Heart left ventricle (tissue), 16 donors: ENCODE measurements at regions not wholly inside any gene's neighbourhood (a gene's known extent, or its start where the extent isn't known, plus 50 kb on each side); places are given as distances from the start of the nearest gene placed in this dataset.

ENCODE experiments used
- ATAC-seq, 4 donors: fragments of 200-7000 bp; cut with Tn5 transposase; one replicate each; pipeline ENCODE4 v1.9.1; 2020 to 2022; ENCODE audit warnings: moderate library complexity in 4 of 4, mild to moderate bottlenecking in 3 of 4, moderate number of reproducible peaks in 1 of 4
- DNase-seq, 5 donors: peaks; one replicate each; pipeline ENCODE4 v3.0.0-alpha.2; 2020
- H3K27ac ChIP-seq, 12 donors: fragments of 200-600 bp; sonication (generic) in 4 of 12; one replicate each; pipeline versions ENCODE4 v1.5.0 to v1.8.0; 2016 to 2022; ENCODE audit warnings: mild to moderate bottlenecking in 2 of 12
- H3K27me3 ChIP-seq, 9 donors: fragments of 200-600 bp; sonication (generic) in 2 of 9; one replicate each; pipeline versions ENCODE4 v1.5.1 to v1.8.0; 2016 to 2022; ENCODE audit warnings: mild to moderate bottlenecking in 3 of 9
- H3K36me3 ChIP-seq, 9 donors: fragments of 200-600 bp; sonication (generic) in 2 of 9; one replicate each; pipeline versions ENCODE4 v1.5.0 to v1.8.0; 2018 to 2022; ENCODE audit warnings: mild to moderate bottlenecking in 2 of 9
- H3K4me1 ChIP-seq, 12 donors: fragments of 200-600 bp; sonication (generic) in 4 of 12; one replicate each; pipeline versions ENCODE4 v1.5.0 to v1.8.0; 2016 to 2022; ENCODE audit warnings: mild to moderate bottlenecking in 3 of 12
- H3K4me3 ChIP-seq, 12 donors: fragments of 200-600 bp; sonication (generic) in 4 of 12; one replicate each; pipeline versions ENCODE4 v1.5.0 to v1.8.0; 2017 to 2022; ENCODE audit warnings: mild to moderate bottlenecking in 9 of 12, moderate library complexity in 4 of 12
- H3K9me3 ChIP-seq, 12 donors: fragments of 200-600 bp; sonication (generic) in 4 of 12; one replicate each; pipeline versions ENCODE4 v1.5.0 to v1.8.0; 2016 to 2022; ENCODE audit warnings: mild to moderate bottlenecking in 1 of 12
- POLR2A ChIP-seq, 2 donors: fragments of 450-650 bp; IDR thresholded peaks; one replicate each; pipeline ENCODE4 v1.6.1; 2017; ENCODE audit warnings: antibody characterized with exemption in 2 of 2, mild to moderate bottlenecking in 2 of 2, moderate library complexity in 2 of 2
- WGBS, 4 donors: extraction: QIAGEN DNeasy Blood & Tissue Kit in 2 of 4; methylation state at CpG; one replicate each; pipeline versions ENCODE4 v1.1.5 to v1.1.7; 2013 to 2018; 5-methylcytosine and 5-hydroxymethylcytosine counted together
- intact Hi-C, 10 donors: fragments of 100-400 bp; cut with DNase I; formaldehyde crosslinking; loops; one replicate each; pipeline versions ENCODE4 v1.11.1 to v1.14.2; 2022
- TF ChIP-seq, protein P1 (sequence below), 12 donors: fragments of 200-600 bp; sonication (generic) in 4 of 12; IDR thresholded peaks; one replicate each; pipeline versions ENCODE4 v1.5.0 to v1.8.0; 2018 to 2022; ENCODE audit warnings: antibody characterized with exemption in 12 of 12, mild to moderate bottlenecking in 5 of 12
- donor health status: ischemic (EF 13 %, LVEDD 7.1; RV severe dilation, severe dysfunction).
- donor health status: healthy with polysubstance abuse.
- donor health status: DM: no; HTN: yes; CAD: no.
- donor health status: DM: no; HTN: no; CAD: no.
- donor health status: ischemic (EF 25% LVEDD 6.9; RV normal size, moderate dysfunction).
- donor health status: ischemic (EF 25% LVEDD 5.7; RV mildly dilated, moderate dysfunction).
- donor health status: healthy.
- donor health status: DM: yes; HTN: yes; CAD: no.
- donor health status: ischemic (EF 35%, LVEDD 5.7; RV mildly dilated, moderate dysfunction).
- donor health status: nonischemic (EF 11% LVEDD 7.7; RV severe dilation, severe dysfunction).
- donor health status: DM: yes; HTN: yes; CAD: no.
- donor health status: PGD.
- donor health status: ischemic (EF 29% LVEDD 5.4; RV normal size, mild dysfunction).
- donor health status: nonischemic (EF 23%, LVEDD 6.1; RV moderate dilation, normal function).

DNA sequence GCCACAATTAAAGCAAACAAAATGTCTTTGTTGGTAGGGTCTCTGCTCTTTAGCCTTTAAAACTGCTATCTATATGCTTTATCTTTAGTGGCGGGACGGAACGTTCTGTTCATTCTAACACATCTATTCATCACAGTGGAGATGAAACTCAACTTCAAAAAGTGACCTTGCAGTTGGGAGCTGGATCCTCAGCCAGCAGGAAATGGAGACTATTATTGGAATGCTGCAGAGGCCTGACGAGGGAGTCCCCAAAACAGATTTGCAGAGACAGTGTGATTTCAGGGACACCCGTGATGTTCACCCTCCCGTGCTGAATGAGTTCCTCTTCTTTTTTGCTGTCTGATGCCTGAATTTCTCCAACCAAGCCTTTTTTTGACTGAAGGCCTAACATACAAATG is 306.0 kb upstream of the SHH start:
- no peak overlapping the region for H3K27ac ChIP-seq
- no peaks in the 10 kb centered on the region for H3K36me3 ChIP-seq
- no peaks in the 10 kb centered on the region for H3K27me3 ChIP-seq
- no peak for ATAC-seq
- H3K4me1 ChIP-seq, result no peaks in the 10 kb centered on the region
- 61 to 72% (median 64%) methylated on average over 6 of the region's 6 CpGs for WGBS, 4 donors
- DNase-seq, result no peak
- H3K9me3 ChIP-seq, result no peaks in the 10 kb centered on the region
- no peak for TF ChIP-seq POLR2A (IDR thresholded peaks at IDR 0.05)
- TF ChIP-seq, protein P1, sequence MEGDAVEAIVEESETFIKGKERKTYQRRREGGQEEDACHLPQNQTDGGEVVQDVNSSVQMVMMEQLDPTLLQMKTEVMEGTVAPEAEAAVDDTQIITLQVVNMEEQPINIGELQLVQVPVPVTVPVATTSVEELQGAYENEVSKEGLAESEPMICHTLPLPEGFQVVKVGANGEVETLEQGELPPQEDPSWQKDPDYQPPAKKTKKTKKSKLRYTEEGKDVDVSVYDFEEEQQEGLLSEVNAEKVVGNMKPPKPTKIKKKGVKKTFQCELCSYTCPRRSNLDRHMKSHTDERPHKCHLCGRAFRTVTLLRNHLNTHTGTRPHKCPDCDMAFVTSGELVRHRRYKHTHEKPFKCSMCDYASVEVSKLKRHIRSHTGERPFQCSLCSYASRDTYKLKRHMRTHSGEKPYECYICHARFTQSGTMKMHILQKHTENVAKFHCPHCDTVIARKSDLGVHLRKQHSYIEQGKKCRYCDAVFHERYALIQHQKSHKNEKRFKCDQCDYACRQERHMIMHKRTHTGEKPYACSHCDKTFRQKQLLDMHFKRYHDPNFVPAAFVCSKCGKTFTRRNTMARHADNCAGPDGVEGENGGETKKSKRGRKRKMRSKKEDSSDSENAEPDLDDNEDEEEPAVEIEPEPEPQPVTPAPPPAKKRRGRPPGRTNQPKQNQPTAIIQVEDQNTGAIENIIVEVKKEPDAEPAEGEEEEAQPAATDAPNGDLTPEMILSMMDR (IDR thresholded peaks at IDR 0.05), result no peak
- intact Hi-C loops, result no loop called here
- no peak overlapping the region for H3K4me3 ChIP-seq

- no peak for TF ChIP-seq POLR2A (IDR thresholded peaks at IDR 0.05)
- TF ChIP-seq, protein P1 (IDR thresholded peaks at IDR 0.05), result no peak
- Histone ChIP-seq H3K9me3 (no peaks in the 10 kb centered on the region), H3K4me3 (no peak overlapping the region), H3K36me3 (no peaks in the 10 kb centered on the region), H3K27ac (no peak overlapping the region), H3K27me3 (no peaks in the 10 kb centered on the region), H3K4me1 (no peaks in the 10 kb centered on the region)
- intact Hi-C loops, result no loop called here
- ATAC-seq (no peak), DNase-seq (no peak)
- 75 to 78% (median 76%) methylated on average over 8 of the region's 8 CpGs for WGBS, 4 donors
Measured at GRCh38 chr7:156117542-156118247, 305.4 kb upstream of the SHH start.

DNA sequence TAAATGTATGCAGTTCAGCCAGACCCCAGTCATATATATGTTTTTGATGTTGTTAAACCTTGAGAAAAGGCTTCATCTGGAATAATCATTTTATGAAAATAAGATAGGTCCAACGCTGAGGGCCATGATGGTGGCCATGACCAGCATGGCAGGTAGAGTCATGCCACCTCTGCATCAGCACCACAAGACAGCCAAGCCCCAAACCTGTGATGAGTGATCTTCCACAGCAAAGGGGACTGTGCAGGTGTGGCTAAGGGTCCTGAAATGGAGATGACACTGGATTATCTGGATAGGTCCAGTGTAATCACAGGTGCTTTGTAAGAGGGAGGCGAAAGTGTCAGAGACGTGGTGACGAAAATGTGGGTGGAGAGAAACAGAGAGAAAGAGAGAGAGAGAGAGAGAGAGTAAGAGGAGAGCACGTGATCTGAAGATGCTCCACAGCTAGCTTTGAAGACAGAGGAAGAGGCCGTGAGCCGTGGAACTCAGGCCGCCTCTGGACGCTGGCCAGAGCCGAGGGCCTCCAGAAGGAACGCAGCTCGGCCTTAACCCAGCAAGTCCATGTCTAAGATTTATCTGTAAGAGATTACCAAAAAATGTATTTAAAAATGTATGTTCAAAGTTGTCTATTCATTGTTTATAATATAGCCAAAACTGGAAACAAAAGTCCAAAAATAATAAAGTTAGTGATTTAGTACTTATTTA is 304.4 kb upstream of the SHH start:
- TF ChIP-seq POLR2A (IDR thresholded peaks at IDR 0.05), result no peak
- TF ChIP-seq, protein P1 (IDR thresholded peaks at IDR 0.05), result no peak
- H3K27me3 ChIP-seq, result no peaks in the 10 kb centered on the region
- no peak for ATAC-seq
- WGBS, 4 donors, result 79 to 81% (median 81%) methylated on average over 12 of the region's 12 CpGs
- H3K36me3 ChIP-seq, result no peaks in the 10 kb centered on the region
- intact Hi-C loops, result no loop called here
- H3K27ac ChIP-seq, result no peak overlapping the region
- H3K4me3 ChIP-seq, result no peak overlapping the region
- H3K9me3 ChIP-seq, result no peaks in the 10 kb centered on the region
- H3K4me1 ChIP-seq, result no peaks in the 10 kb centered on the region
- no peak for DNase-seq

GRCh38 chr7:156115582-156115981 is 303.3 kb upstream of the SHH start:
- no peak overlapping the region for H3K4me3 ChIP-seq
- DNase-seq (no peak), ATAC-seq (no peak)
- WGBS, 4 donors, result 75 to 82% (median 77%) methylated on average over 9 of the region's 9 CpGs
- intact Hi-C loops, result no loop called here
- no peaks in the 10 kb centered on the region for H3K36me3 ChIP-seq
- H3K27ac ChIP-seq, result no peak overlapping the region
- H3K27me3 ChIP-seq, result peaks cover 0 to 4% (median 0%) of the 10 kb centered on the region in 9 donors
- H3K4me1 ChIP-seq, result no peaks in the 10 kb centered on the region
- no peak for TF ChIP-seq POLR2A (IDR thresholded peaks at IDR 0.05)
- TF ChIP-seq, protein P1 (IDR thresholded peaks at IDR 0.05), result no peak
- H3K9me3 ChIP-seq, result no peaks in the 10 kb centered on the region
